ENCODE measurements at regions not wholly inside any gene's neighbourhood (a gene's known extent, or its start where the extent isn't known, plus 50 kb on each side); places are given as distances from the start of the nearest gene placed in this dataset.
"Not testable (repeated sequence)": the region's sequence is repeated elsewhere in the genome, so short reads cannot be mapped to it uniquely, and the experiment has no call there.

- no peak for DNase-seq (ENCODE audit: extremely low spot score)
- H3K4me3 ChIP-seq (ENCODE audit: low read depth, low read length) = no peak overlapping the region
- H3K27ac ChIP-seq (ENCODE audit: low read depth) = no peak overlapping the region
- no peaks in the 10 kb centered on the region for H3K36me3 ChIP-seq (ENCODE audit: insufficient read depth)
- no peaks in the 10 kb centered on the region for H3K4me1 ChIP-seq (ENCODE audit: insufficient read depth)
- WGBS = 53% methylated on average over 3 of the region's 3 CpGs
These were observed 125.5 kb downstream of the ELOVL4 start for GRCh38 chr6:79821859-79822258.

GRCh38 chr6:79818471-79818870 is 128.9 kb downstream of the ELOVL4 start:
- Histone ChIP-seq H3K4me3 (ENCODE audit: low read depth, low read length) (no peak overlapping the region), H3K4me1 (ENCODE audit: insufficient read depth) (no peaks in the 10 kb centered on the region), H3K36me3 (ENCODE audit: insufficient read depth) (no peaks in the 10 kb centered on the region), H3K27ac (ENCODE audit: low read depth) (no peak overlapping the region)
- 90% methylated on average over 3 of the region's 3 CpGs for WGBS
- no peak for DNase-seq (ENCODE audit: extremely low spot score)

GRCh38 chr6:79814940-79815339 is 132.4 kb downstream of the ELOVL4 start:
- Histone ChIP-seq H3K36me3 (ENCODE audit: insufficient read depth) (no peaks in the 10 kb centered on the region), H3K4me3 (ENCODE audit: low read depth, low read length) (no peak overlapping the region), H3K27ac (ENCODE audit: low read depth) (no peak overlapping the region), H3K4me1 (ENCODE audit: insufficient read depth) (no peaks in the 10 kb centered on the region)
- DNase-seq (ENCODE audit: extremely low spot score) = no peak
- 60% methylated on average over 2 of the region's 2 CpGs for WGBS

GRCh38 chr6:79813854-79814709 is 133.3 kb downstream of the ELOVL4 start:
- 17% methylated on average over 4 of the region's 4 CpGs for WGBS
- Histone ChIP-seq H3K4me1 (ENCODE audit: insufficient read depth) (no peaks in the 10 kb centered on the region), H3K36me3 (ENCODE audit: insufficient read depth) (no peaks in the 10 kb centered on the region), H3K4me3 (ENCODE audit: low read depth, low read length) (no peak overlapping the region), H3K27ac (ENCODE audit: low read depth) (no peak overlapping the region)
- peak; percentile 21 for DNase-seq (ENCODE audit: extremely low spot score)

GRCh38 chr6:79813143-79813850 is 134.1 kb downstream of the ELOVL4 start:
- no peaks in the 10 kb centered on the region for H3K36me3 ChIP-seq (ENCODE audit: insufficient read depth)
- no peak overlapping the region for H3K4me3 ChIP-seq (ENCODE audit: low read depth, low read length)
- H3K4me1 ChIP-seq (ENCODE audit: insufficient read depth) = no peaks in the 10 kb centered on the region
- DNase-seq (ENCODE audit: extremely low spot score) = no peak
- no peak overlapping the region for H3K27ac ChIP-seq (ENCODE audit: low read depth)
- 84% methylated on average over 2 of the region's 2 CpGs for WGBS

- no peak overlapping the region for H3K4me3 ChIP-seq (ENCODE audit: low read depth, low read length)
- 84% methylated on average over 8 of the region's 8 CpGs for WGBS
- DNase-seq (ENCODE audit: extremely low spot score) = no peak
- H3K36me3 ChIP-seq (ENCODE audit: insufficient read depth) = no peaks in the 10 kb centered on the region
- no peaks in the 10 kb centered on the region for H3K4me1 ChIP-seq (ENCODE audit: insufficient read depth)
- no peak overlapping the region for H3K27ac ChIP-seq (ENCODE audit: low read depth)
These were observed 135.2 kb downstream of the ELOVL4 start for GRCh38 chr6:79812195-79812594.

- WGBS = 50% methylated on average over 3 of the region's 3 CpGs
- no peak overlapping the region for H3K27ac ChIP-seq (ENCODE audit: low read depth)
- no peak for DNase-seq (ENCODE audit: extremely low spot score)
- no peak overlapping the region for H3K4me3 ChIP-seq (ENCODE audit: low read depth, low read length)
- H3K36me3 ChIP-seq (ENCODE audit: insufficient read depth) = no peaks in the 10 kb centered on the region
- H3K4me1 ChIP-seq (ENCODE audit: insufficient read depth) = no peaks in the 10 kb centered on the region
These were observed 136.5 kb downstream of the ELOVL4 start for GRCh38 chr6:79810871-79811270.

- no peak overlapping the region for H3K4me3 ChIP-seq (ENCODE audit: low read depth, low read length)
- 40% methylated on average over 10 of the region's 10 CpGs for WGBS
- DNase-seq (ENCODE audit: extremely low spot score) = peak; percentile 10
- H3K36me3 ChIP-seq (ENCODE audit: insufficient read depth) = no peaks in the 10 kb centered on the region
- H3K4me1 ChIP-seq (ENCODE audit: insufficient read depth) = no peaks in the 10 kb centered on the region
- H3K27ac ChIP-seq (ENCODE audit: low read depth) = no peak overlapping the region
These were observed 137.1 kb downstream of the ELOVL4 start for GRCh38 chr6:79810185-79810705.

GRCh38 chr6:79808921-79809320 is 138.4 kb downstream of the ELOVL4 start:
- H3K4me1 ChIP-seq (ENCODE audit: insufficient read depth) = no peaks in the 10 kb centered on the region
- no peak overlapping the region for H3K27ac ChIP-seq (ENCODE audit: low read depth)
- DNase-seq (ENCODE audit: extremely low spot score) = no peak
- 35% methylated on average over 2 of the region's 2 CpGs for WGBS
- H3K4me3 ChIP-seq (ENCODE audit: low read depth, low read length) = no peak overlapping the region
- no peaks in the 10 kb centered on the region for H3K36me3 ChIP-seq (ENCODE audit: insufficient read depth)

GRCh38 chr6:79806661-79807060 is 140.7 kb downstream of the ELOVL4 start:
- not testable (repeated sequence) for H3K36me3 ChIP-seq (ENCODE audit: insufficient read depth); H3K27ac ChIP-seq (ENCODE audit: low read depth); H3K4me3 ChIP-seq (ENCODE audit: low read depth, low read length); DNase-seq (ENCODE audit: extremely low spot score); H3K4me1 ChIP-seq (ENCODE audit: insufficient read depth)
- WGBS = 94% methylated on average over 5 of the region's 5 CpGs

GRCh38 chr6:79804732-79805131 is 142.6 kb downstream of the ELOVL4 start:
- Histone ChIP-seq H3K36me3 (ENCODE audit: insufficient read depth) (no peaks in the 10 kb centered on the region), H3K4me1 (ENCODE audit: insufficient read depth) (no peaks in the 10 kb centered on the region), H3K27ac (ENCODE audit: low read depth) (no peak overlapping the region), H3K4me3 (ENCODE audit: low read depth, low read length) (no peak overlapping the region)
- no peak for DNase-seq (ENCODE audit: extremely low spot score)
- WGBS = 87% methylated on average over 3 of the region's 3 CpGs

- H3K4me3 ChIP-seq (ENCODE audit: low read depth, low read length) = no peak overlapping the region
- no peak overlapping the region for H3K27ac ChIP-seq (ENCODE audit: low read depth)
- no peaks in the 10 kb centered on the region for H3K4me1 ChIP-seq (ENCODE audit: insufficient read depth)
- DNase-seq (ENCODE audit: extremely low spot score) = no peak
- no peaks in the 10 kb centered on the region for H3K36me3 ChIP-seq (ENCODE audit: insufficient read depth)
These were observed 143.4 kb downstream of the ELOVL4 start for GRCh38 chr6:79803917-79804316.

GRCh38 chr6:79802657-79803300 is 144.6 kb downstream of the ELOVL4 start:
- no peak for DNase-seq (ENCODE audit: extremely low spot score)
- 62% methylated on average over 5 of the region's 5 CpGs for WGBS
- H3K27ac ChIP-seq (ENCODE audit: low read depth) = no peak overlapping the region
- no peaks in the 10 kb centered on the region for H3K36me3 ChIP-seq (ENCODE audit: insufficient read depth)
- no peaks in the 10 kb centered on the region for H3K4me1 ChIP-seq (ENCODE audit: insufficient read depth)
- no peak overlapping the region for H3K4me3 ChIP-seq (ENCODE audit: low read depth, low read length)

GRCh38 chr6:79801362-79801761 is 146.0 kb downstream of the ELOVL4 start:
- no peaks in the 10 kb centered on the region for H3K4me1 ChIP-seq (ENCODE audit: insufficient read depth)
- H3K36me3 ChIP-seq (ENCODE audit: insufficient read depth) = no peaks in the 10 kb centered on the region
- DNase-seq (ENCODE audit: extremely low spot score) = no peak
- H3K4me3 ChIP-seq (ENCODE audit: low read depth, low read length) = no peak overlapping the region
- no peak overlapping the region for H3K27ac ChIP-seq (ENCODE audit: low read depth)
